ENCODE measurements at regions not wholly inside any gene's neighbourhood (a gene's known extent, or its start where the extent isn't known, plus 50 kb on each side); places are given as distances from the start of the nearest gene placed in this dataset.
A peak's percentile ranks its signal among the peaks of the same experiment; 100 is the strongest.

- Histone ChIP-seq H3K4me1 (replicated peaks in 1 of 2) (no peaks in the 10 kb centered on the region), H3K9me3 (replicated peaks in 1 of 3) (no peaks in the 10 kb centered on the region), H3K27me3 (no peaks in the 10 kb centered on the region), H3K4me3 (no peak overlapping the region), H3K36me3 (replicated peaks in 1 of 2) (no peaks in the 10 kb centered on the region), H3K27ac (peak overlapping the region in 1 of 5 donors; percentile 75)
- no peak for TF ChIP-seq POLR2A (IDR thresholded peaks at IDR 0.05)
- TF ChIP-seq, protein P1, sequence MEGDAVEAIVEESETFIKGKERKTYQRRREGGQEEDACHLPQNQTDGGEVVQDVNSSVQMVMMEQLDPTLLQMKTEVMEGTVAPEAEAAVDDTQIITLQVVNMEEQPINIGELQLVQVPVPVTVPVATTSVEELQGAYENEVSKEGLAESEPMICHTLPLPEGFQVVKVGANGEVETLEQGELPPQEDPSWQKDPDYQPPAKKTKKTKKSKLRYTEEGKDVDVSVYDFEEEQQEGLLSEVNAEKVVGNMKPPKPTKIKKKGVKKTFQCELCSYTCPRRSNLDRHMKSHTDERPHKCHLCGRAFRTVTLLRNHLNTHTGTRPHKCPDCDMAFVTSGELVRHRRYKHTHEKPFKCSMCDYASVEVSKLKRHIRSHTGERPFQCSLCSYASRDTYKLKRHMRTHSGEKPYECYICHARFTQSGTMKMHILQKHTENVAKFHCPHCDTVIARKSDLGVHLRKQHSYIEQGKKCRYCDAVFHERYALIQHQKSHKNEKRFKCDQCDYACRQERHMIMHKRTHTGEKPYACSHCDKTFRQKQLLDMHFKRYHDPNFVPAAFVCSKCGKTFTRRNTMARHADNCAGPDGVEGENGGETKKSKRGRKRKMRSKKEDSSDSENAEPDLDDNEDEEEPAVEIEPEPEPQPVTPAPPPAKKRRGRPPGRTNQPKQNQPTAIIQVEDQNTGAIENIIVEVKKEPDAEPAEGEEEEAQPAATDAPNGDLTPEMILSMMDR (IDR thresholded peaks at IDR 0.05) = no peak
- DNase-seq = no peak
- 75 to 83% (median 77%) methylated on average over 6 of the region's 6 CpGs for WGBS, 4 donors
- intact Hi-C loops (cut with DNase I) = no loop called here
These were observed 98.9 kb upstream of the PIAS1 start for GRCh38 chr15:67955252-67955651.

DNA sequence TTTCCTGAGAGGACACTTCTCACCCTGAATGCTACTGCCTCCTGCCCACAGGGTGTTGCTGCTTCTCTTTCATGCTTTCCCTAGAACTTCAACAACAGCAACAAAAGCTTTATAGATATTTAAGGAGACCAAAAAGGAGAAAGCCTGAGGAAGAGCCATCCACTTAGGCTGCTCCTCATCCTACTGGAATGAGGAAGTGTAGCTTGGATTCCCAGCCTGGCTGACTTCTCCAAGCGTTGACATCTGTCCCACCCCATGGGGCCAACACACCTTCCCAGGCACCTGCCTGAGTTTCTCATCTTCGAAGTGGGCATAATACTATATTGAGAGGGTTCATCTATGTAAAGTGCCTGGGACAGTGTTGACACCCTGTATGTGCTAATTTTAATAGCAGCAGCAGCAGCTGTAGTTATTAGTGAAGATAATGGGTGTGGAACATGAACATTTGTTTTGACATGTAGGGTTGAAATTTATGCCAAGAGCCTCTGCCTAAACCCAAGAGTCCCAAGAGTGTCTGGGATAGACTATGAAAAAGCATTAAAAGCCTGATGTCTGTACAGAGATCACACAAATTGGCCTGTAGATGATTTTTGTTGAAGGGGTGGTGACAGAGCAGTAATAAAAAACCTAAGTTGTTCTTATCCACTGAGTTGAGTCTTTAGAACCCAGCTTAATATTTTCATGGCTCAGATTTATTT lies 96.5 kb upstream of the PIAS1 start:
- TF ChIP-seq, protein P1 (IDR thresholded peaks at IDR 0.05) = no peak
- TF ChIP-seq POLR2A (IDR thresholded peaks at IDR 0.05) = no peak
- no peaks in the 10 kb centered on the region for H3K9me3 ChIP-seq (replicated peaks in 1 of 3)
- H3K4me3 ChIP-seq = no peak overlapping the region
- 40 to 80% (median 59%) methylated on average over 2 of the region's 2 CpGs for WGBS, 4 donors
- H3K27me3 ChIP-seq = no peaks in the 10 kb centered on the region
- intact Hi-C loops (cut with DNase I) = no loop called here
- H3K4me1 ChIP-seq (replicated peaks in 1 of 2) = no peaks in the 10 kb centered on the region
- no peaks in the 10 kb centered on the region for H3K36me3 ChIP-seq (replicated peaks in 1 of 2)
- DNase-seq = no peak
- peak overlapping the region in 1 of 5 donors; percentile 29 for H3K27ac ChIP-seq

DNA sequence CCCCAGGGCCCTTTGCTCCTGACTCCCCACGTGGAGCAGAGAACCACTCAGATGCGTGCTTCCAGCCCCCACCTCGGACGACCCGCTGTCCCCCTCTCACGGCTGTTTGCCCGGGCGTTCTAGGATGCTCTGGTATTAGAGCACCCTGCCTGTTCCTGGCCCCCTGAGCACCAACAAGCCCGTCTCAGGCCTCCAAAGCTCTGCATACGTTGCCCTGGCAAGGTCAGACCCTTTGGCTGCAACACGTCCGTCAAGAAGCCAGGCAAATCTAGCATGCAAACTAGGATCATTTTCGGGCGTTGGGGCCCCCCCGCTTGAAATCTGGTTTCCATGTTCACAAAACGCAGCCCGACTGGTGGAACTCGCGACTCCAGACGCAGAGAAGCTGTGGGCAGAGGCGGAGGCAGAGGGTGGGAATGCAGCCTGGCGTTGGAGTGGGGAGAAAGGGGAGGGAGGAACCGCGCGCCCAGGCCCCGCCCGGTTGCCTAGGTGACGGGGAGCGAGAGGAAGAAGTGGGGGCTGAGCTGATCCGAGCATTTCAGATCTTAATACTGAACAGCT lies 86.2 kb upstream of the PIAS1 start:
- Histone ChIP-seq H3K27me3 (no peaks in the 10 kb centered on the region), H3K4me1 (replicated peaks in 1 of 2) (peaks cover 0 to 18% of the 10 kb centered on the region in 2 donors), H3K36me3 (replicated peaks in 1 of 2) (no peaks in the 10 kb centered on the region), H3K9me3 (replicated peaks in 1 of 3) (no peaks in the 10 kb centered on the region), H3K27ac (no peak overlapping the region), H3K4me3 (peak overlapping the region in 2 of 4 donors; percentile 18 to 40)
- 6 to 13% (median 7%) methylated on average over 21 to 30 of the region's 30 CpGs for WGBS, 4 donors
- peak; percentile 70 to 85 (median 76) for DNase-seq
- intact Hi-C loops (cut with DNase I) = no loop called here
- TF ChIP-seq, protein P1 (IDR thresholded peaks at IDR 0.05) = peak in 1 of 6 experiments; percentile 24
- peak in 1 of 2 donors; percentile 14 for TF ChIP-seq POLR2A (IDR thresholded peaks at IDR 0.05)

- H3K27ac ChIP-seq = no peak overlapping the region
- intact Hi-C loops (cut with DNase I) = no loop called here
These were observed 85.6 kb upstream of the PIAS1 start for GRCh38 chr15:67968564-67968963.

More at GRCh38 chr15:67968564-67968963, 85.6 kb upstream of the PIAS1 start:
- no peak for DNase-seq
- no peak for TF ChIP-seq POLR2A (IDR thresholded peaks at IDR 0.05)
- TF ChIP-seq, protein P1 (IDR thresholded peaks at IDR 0.05) = no peak
- 46 to 64% (median 63%) methylated on average over 6 of the region's 6 CpGs for WGBS, 4 donors
- Histone ChIP-seq H3K27me3 (no peaks in the 10 kb centered on the region), H3K9me3 (replicated peaks in 1 of 3) (no peaks in the 10 kb centered on the region), H3K36me3 (replicated peaks in 1 of 2) (no peaks in the 10 kb centered on the region), H3K4me1 (replicated peaks in 1 of 2) (peaks cover 0 to 18% of the 10 kb centered on the region in 2 donors), H3K4me3 (peak overlapping the region in 1 of 4 donors; percentile 40)

Data from adrenal gland (tissue), 9 donors.